ENCODE measurements at regions not wholly inside any gene's neighbourhood (a gene's known extent, or its start where the extent isn't known, plus 50 kb on each side); places are given as distances from the start of the nearest gene placed in this dataset.

GRCh38 chr9:99466781-99467180 is 244.7 kb downstream of the SEC61B start:
- intact Hi-C loops (cut with micrococcal nuclease; ENCODE audit: unreplicated experiment) = no loop called here
- ChIA-PET POLR2A (interaction anchor here (0.6 kb wide), 1 partner anchor 350 kb away, joined by 3 read pairs; no protein-coding TSS in a partner anchor), CTCF (ENCODE audit: low intra/inter-chr PET ratio, low total read pairs) (no interaction called here)
- FAIRE-seq (no peak), ATAC-seq (no peak), DNase-seq (ENCODE audit: low spot score) (peak; percentile 34)
- Histone ChIP-seq H3K79me2 (ENCODE audit: insufficient read depth, low read length) (no peaks in the 10 kb centered on the region), H3K9me3 (ENCODE audit: low read length) (no peaks in the 10 kb centered on the region), H3K4me3 (replicated peaks in 1 of 3; ENCODE audit: insufficient read depth in 1 of 3, low read depth in 2 of 3, low read length in 3 of 3) (no peak overlapping the region), H4K20me1 (ENCODE audit: insufficient read depth, low read length) (no peaks in the 10 kb centered on the region), H3K4me1 (ENCODE audit: insufficient read depth, low read length) (peaks cover 8% of the 10 kb centered on the region), H3K36me3 (replicated peaks in 1 of 2; ENCODE audit: control insufficient read depth in 1 of 2, insufficient read depth in 2 of 2, low read length in 2 of 2) (no peaks in the 10 kb centered on the region), H2AFZ (ENCODE audit: low read length) (no peak overlapping the region), H3K27ac (ENCODE audit: extremely low read length, insufficient read depth, low read length) (no peak overlapping the region), H3K9ac (ENCODE audit: insufficient read depth, low read depth, low read length) (no peak overlapping the region), H3K4me2 (ENCODE audit: low read depth, low read length) (no peak overlapping the region), H3K27me3 (ENCODE audit: control insufficient read depth in 1 of 2, insufficient read depth in 2 of 2, low read length in 2 of 2) (peaks cover 0 to 3% of the 10 kb centered on the region in 2 experiments; a peak in 2 of 5 replicates)
- in situ Hi-C loops (cut with HindIII; ENCODE audit: extremely low pct_ligation_motif_present, low pct_unique_long_range_greater_than_20kb) = no loop called here
- no TSS peak for BruUV-seq (replicated peaks)
- TF ChIP-seq NR1H2 (CRISPR knock-in tag; IDR thresholded peaks at IDR 0.05; ENCODE audit: borderline replicate concordance, low read depth) (no peak), BCL6 (CRISPR knock-in tag; IDR thresholded peaks at IDR 0.05) (0 out of 2 replicates have a peak, but pooled peaks have one; percentile 34), FOXM1 (CRISPR knock-in tag; IDR thresholded peaks at IDR 0.05) (no peak), RARA (CRISPR knock-in tag; IDR thresholded peaks at IDR 0.05) (peak; percentile 28; the same call in 1 of the 2 replicates), CEBPG (CRISPR knock-in tag; IDR thresholded peaks at IDR 0.05) (0 out of 2 replicates have a peak, but pooled peaks have one; percentile 25), CHCHD3 (CRISPR knock-in tag; IDR thresholded peaks at IDR 0.05) (no peak), ARID5B (CRISPR knock-in tag; IDR thresholded peaks at IDR 0.05) (0 out of 2 replicates have a peak, but pooled peaks have one; percentile 16), HNF4A (CRISPR knock-in tag; IDR thresholded peaks at IDR 0.05) (peak; percentile 27; the same call in 1 of the 2 replicates), CEBPB (IDR thresholded peaks at IDR 0.05; ENCODE audit: borderline replicate concordance, low read depth, low read length) (peak; percentile 62; the same call in 1 of the 2 replicates), CEBPZ (IDR thresholded peaks at IDR 0.05; ENCODE audit: low read length) (no peak), NCOR1 (IDR thresholded peaks at IDR 0.05; ENCODE audit: borderline replicate concordance, low read length) (peak; percentile 48; the same call in 1 of the 2 replicates)
